K562 (cell line): ENCODE measurements at regions not wholly inside any gene's neighbourhood (a gene's known extent, or its start where the extent isn't known, plus 50 kb on each side); places are given as distances from the start of the nearest gene placed in this dataset.

Experiments used
- ATAC-seq: fragments of 200-7000 bp; cut with Tn5 transposase; 3 replicates; pipeline ENCODE4 v1.9.1; 2020; ENCODE audit warnings: moderate library complexity
- BruUV-seq: library from RNA; stranded (reverse); fragments of 400-500 nt; replicated peaks from 2 replicates; lab custom pipeline; 2021; lab: Mats Ljungman, UMichigan
- CTCF ChIA-PET: fragments of 300-600 bp; formaldehyde crosslinking; extraction: SDS; loops from one replicate; lab custom pipeline; 2021; ENCODE audit warnings: low intra/inter-chr PET ratio; lab: Yijun Ruan, JAX
- POLR2A ChIA-PET: fragments of 300-600, 350-650 bp; sonication (Branson Sonifier 250); formaldehyde crosslinking; extraction: SDS; loops from one replicate; lab custom pipeline; 2021; ENCODE audit warnings: antibody characterized with exemption, inconsistent platforms; lab: Yijun Ruan, JAX
- DNase-seq, 4 experiments: peaks; one replicate each; pipeline versions ENCODE4 v3.0.0 to v3.0.0-alpha.2; 2011 to 2018; ENCODE audit warnings: low spot score in 3 of 4, mixed read lengths in 3 of 4; ENCODE audit errors: extremely low read depth in 1 of 4
- FAIRE-seq: peaks from 2 replicates; lab custom pipeline; 2011; peaks lifted over from hg19 to GRCh38; lab: Jason Lieb, UNC
- H2AFZ ChIP-seq: 2 replicates; pipeline ENCODE4 v1.6.0; 2011; ENCODE audit warnings: low read depth, low read length, control low read depth, inconsistent platforms
- H3K27ac ChIP-seq: fragments of 200-600 bp; 3 replicates; pipeline ENCODE4 v1.8.0; 2011; ENCODE audit warnings: low read depth, mild to moderate bottlenecking, control low read depth, inconsistent platforms, low read length, moderate library complexity, mixed read lengths; ENCODE audit errors: extremely low read depth
- H3K27me3 ChIP-seq, 2 experiments: fragments of 300-600 bp in 1 of 2; 2 replicates in 1 of 2; 3 replicates in 1 of 2; pipeline versions ENCODE4 v1.6.0 to v1.8.0; 2011; ENCODE audit warnings: inconsistent platforms in 2 of 2, low read length in 2 of 2, mild to moderate bottlenecking in 1 of 2, mixed read lengths in 1 of 2, moderate library complexity in 1 of 2; ENCODE audit not compliant: control insufficient read depth in 2 of 2, insufficient read depth in 2 of 2
- H3K36me3 ChIP-seq: fragments of 300-600 bp; 3 replicates; pipeline ENCODE4 v1.8.0; 2011; ENCODE audit warnings: mild to moderate bottlenecking, low read length, inconsistent platforms; ENCODE audit not compliant: control insufficient read depth, insufficient read depth
- H3K4me1 ChIP-seq, 2 experiments: fragments of 200-600 bp in 1 of 2; replicated peaks in 1 of 2; 2 replicates in 1 of 2; 3 replicates in 1 of 2; pipeline versions ENCODE4 v1.5.1 to v1.8.0; 2011; ENCODE audit warnings: inconsistent platforms in 2 of 2, low read length in 2 of 2, mild to moderate bottlenecking in 1 of 2, mixed read lengths in 1 of 2, moderate library complexity in 1 of 2; ENCODE audit not compliant: control insufficient read depth in 2 of 2, insufficient read depth in 2 of 2
- H3K4me2 ChIP-seq: 2 replicates; pipeline ENCODE4 v1.6.1; 2011; ENCODE audit warnings: low read length, control low read depth, inconsistent platforms, mixed read lengths; ENCODE audit not compliant: insufficient read depth
- H3K4me3 ChIP-seq: fragments of 200-600 bp; sonication (generic), shearing (Covaris generic); 2 replicates; pipeline ENCODE4 v1.5.1; 2016; ENCODE audit warnings: control low read depth, inconsistent platforms
- H3K79me2 ChIP-seq: fragments of 200-600 bp; 3 replicates; pipeline ENCODE4 v1.8.0; 2011; ENCODE audit warnings: low read length, inconsistent platforms; ENCODE audit not compliant: control insufficient read depth, insufficient read depth
- H3K9ac ChIP-seq, 2 experiments: 2 replicates each; pipeline versions ENCODE4 v1.6.0 to v1.6.1; 2011; ENCODE audit warnings: low read depth in 2 of 2, low read length in 2 of 2, control low read depth in 1 of 2, inconsistent platforms in 1 of 2, mild to moderate bottlenecking in 1 of 2, mixed read lengths in 1 of 2; ENCODE audit not compliant: insufficient read depth in 1 of 2
- H3K9me1 ChIP-seq: one replicate; pipeline ENCODE4 v1.6.0; 2011; ENCODE audit warnings: inconsistent platforms, mild to moderate bottlenecking, low read length, moderate library complexity; ENCODE audit not compliant: control insufficient read depth, insufficient read depth
- H3K9me3 ChIP-seq: replicated peaks from 2 replicates; pipeline ENCODE4 v1.5.1; 2011; ENCODE audit warnings: low read depth, low read length, inconsistent platforms; ENCODE audit not compliant: control insufficient read depth, insufficient read depth
- H4K20me1 ChIP-seq: replicated peaks from 2 replicates; pipeline ENCODE4 v1.6.1; 2011; ENCODE audit warnings: low read length, inconsistent platforms, mixed read lengths; ENCODE audit not compliant: control insufficient read depth, insufficient read depth
- DEAF1 ChIP-seq: fragments of 450-650 bp; formaldehyde crosslinking; IDR thresholded peaks from 2 replicates; pipeline ENCODE4 v1.4.0; 2020; ENCODE audit warnings: mild to moderate bottlenecking, moderate library complexity
- NR2F6 ChIP-seq: fragments of 450-650 bp; formaldehyde crosslinking; IDR thresholded peaks from 2 replicates; pipeline ENCODE4 v1.4.0; 2020; ENCODE audit warnings: mild to moderate bottlenecking
- SAFB2 ChIP-seq: fragments of 200-400 bp; formaldehyde crosslinking; IDR thresholded peaks from 2 replicates; pipeline ENCODE4 v1.6.1; 2018; ENCODE audit warnings: borderline replicate concordance, low read length, low read depth, moderate library complexity; ENCODE audit not compliant: severe bottlenecking
- SMARCE1 ChIP-seq: fragments of 450-650 bp; IDR thresholded peaks from 2 replicates; pipeline ENCODE4 v1.7.1; 2016; ENCODE audit warnings: mild to moderate bottlenecking
- TEAD4 ChIP-seq, 2 experiments: sonication (generic) in 1 of 2; formaldehyde crosslinking in 1 of 2; IDR thresholded peaks; 2 replicates each; pipeline versions ENCODE4 v1.6.1 to v1.8.0; 2012 to 2022; ENCODE audit warnings: borderline replicate concordance in 1 of 2, inconsistent platforms in 1 of 2, low read length in 1 of 2, mild to moderate bottlenecking in 1 of 2, missing genetic modification reagents in 1 of 2
- ZFP1 ChIP-seq: fragments of 450-650 bp; formaldehyde crosslinking; IDR thresholded peaks from 2 replicates; pipeline ENCODE4 v1.4.0; 2020; ENCODE audit warnings: mild to moderate bottlenecking, mixed read lengths
- WGBS: fragments of 100-300 bp; shearing (Covaris generic); methylation state at CpG from one replicate; pipeline ENCODE4 v1.1.6; 2016; ENCODE audit warnings: low coverage, mixed read lengths; ENCODE audit not compliant: insufficient coverage; ENCODE audit errors: missing lambda C conversion rate; 5-methylcytosine and 5-hydroxymethylcytosine counted together
- in situ Hi-C: fragments of 300-500 bp; cut with MboI; formaldehyde crosslinking; loops from 4 replicates; pipeline ENCODE4 v1.15.0; 2018; ENCODE audit warnings: inconsistent platforms, mixed read lengths
- intact Hi-C: fragments of 100-400 bp; cut with micrococcal nuclease; formaldehyde crosslinking; loops from 2 replicates; pipeline ENCODE4 v1.14.2; 2022
- TF ChIP-seq, protein P1 (sequence below), 2 experiments: fragments of 150-350 bp in 1 of 2; IDR thresholded peaks; 2 replicates each; pipeline ENCODE4 v1.6.1; 2012 to 2016; ENCODE audit warnings: low read depth in 2 of 2, low read length in 2 of 2, mild to moderate bottlenecking in 1 of 2, moderate library complexity in 1 of 2

DNA sequence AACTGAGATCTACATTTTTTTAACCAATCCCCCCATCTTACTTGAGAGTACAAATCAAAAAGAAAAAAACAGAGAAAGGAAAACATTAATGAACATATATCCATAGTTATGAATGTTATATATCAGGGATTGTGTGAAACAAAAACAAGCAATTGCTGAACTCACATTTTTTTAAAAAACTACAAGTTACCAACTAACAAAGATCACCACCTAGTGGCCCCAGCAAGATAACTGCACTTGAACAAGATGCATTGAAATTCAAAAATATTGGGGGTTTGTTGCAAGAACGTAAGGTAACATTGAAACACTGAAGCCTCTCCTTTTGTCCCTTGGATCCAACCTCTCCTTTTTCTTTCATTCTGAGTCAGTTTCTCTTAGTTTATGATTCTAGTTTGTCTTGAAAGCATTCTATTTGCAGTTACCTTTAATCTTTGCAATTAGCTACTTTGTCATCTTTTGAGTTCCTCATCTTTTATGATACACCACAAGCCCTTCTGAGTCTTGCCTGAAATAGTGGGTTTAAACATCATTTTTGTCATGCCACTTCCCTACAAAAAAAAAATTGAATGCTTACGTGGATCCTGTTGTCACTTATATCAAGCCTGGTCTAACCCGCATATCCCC, 87.3 kb upstream of the TES start (continued):
- TF ChIP-seq DEAF1 (CRISPR knock-in tag): peak; percentile 68

GRCh38 chr7:116128139-116128538, 82.2 kb upstream of the TES start:
- in situ Hi-C loops: no loop called here
- 1% methylated on average over 2 of the region's 2 CpGs for WGBS
- no peaks in the 10 kb centered on the region for H3K36me3 ChIP-seq
- H3K27ac ChIP-seq: no peak overlapping the region
- no peak for TF ChIP-seq SAFB2
- TF ChIP-seq NR2F6: no peak
- peak; percentile 86 for TF ChIP-seq ZFP1 (CRISPR knock-in tag)
- TF ChIP-seq, protein P1, sequence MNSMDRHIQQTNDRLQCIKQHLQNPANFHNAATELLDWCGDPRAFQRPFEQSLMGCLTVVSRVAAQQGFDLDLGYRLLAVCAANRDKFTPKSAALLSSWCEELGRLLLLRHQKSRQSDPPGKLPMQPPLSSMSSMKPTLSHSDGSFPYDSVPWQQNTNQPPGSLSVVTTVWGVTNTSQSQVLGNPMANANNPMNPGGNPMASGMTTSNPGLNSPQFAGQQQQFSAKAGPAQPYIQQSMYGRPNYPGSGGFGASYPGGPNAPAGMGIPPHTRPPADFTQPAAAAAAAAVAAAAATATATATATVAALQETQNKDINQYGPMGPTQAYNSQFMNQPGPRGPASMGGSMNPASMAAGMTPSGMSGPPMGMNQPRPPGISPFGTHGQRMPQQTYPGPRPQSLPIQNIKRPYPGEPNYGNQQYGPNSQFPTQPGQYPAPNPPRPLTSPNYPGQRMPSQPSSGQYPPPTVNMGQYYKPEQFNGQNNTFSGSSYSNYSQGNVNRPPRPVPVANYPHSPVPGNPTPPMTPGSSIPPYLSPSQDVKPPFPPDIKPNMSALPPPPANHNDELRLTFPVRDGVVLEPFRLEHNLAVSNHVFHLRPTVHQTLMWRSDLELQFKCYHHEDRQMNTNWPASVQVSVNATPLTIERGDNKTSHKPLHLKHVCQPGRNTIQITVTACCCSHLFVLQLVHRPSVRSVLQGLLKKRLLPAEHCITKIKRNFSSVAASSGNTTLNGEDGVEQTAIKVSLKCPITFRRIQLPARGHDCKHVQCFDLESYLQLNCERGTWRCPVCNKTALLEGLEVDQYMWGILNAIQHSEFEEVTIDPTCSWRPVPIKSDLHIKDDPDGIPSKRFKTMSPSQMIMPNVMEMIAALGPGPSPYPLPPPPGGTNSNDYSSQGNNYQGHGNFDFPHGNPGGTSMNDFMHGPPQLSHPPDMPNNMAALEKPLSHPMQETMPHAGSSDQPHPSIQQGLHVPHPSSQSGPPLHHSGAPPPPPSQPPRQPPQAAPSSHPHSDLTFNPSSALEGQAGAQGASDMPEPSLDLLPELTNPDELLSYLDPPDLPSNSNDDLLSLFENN (IDR thresholded peaks at IDR 0.05; ENCODE audit: low read depth in 2 of 2, low read length in 2 of 2): no peak
- no peak for TF ChIP-seq TEAD4 (IDR thresholded peaks at IDR 0.05; ENCODE audit: low read length)
- no peak for TF ChIP-seq TEAD4 (CRISPR knock-in tag; IDR thresholded peaks at IDR 0.05; ENCODE audit: borderline replicate concordance)
- no peak for TF ChIP-seq SMARCE1
- H2AFZ ChIP-seq: no peak overlapping the region
- DNase-seq: no peak
- no peak overlapping the region for H3K9ac ChIP-seq
- no peaks in the 10 kb centered on the region for H3K4me1 ChIP-seq
- no peaks in the 10 kb centered on the region for H3K27me3 ChIP-seq
- no peak for FAIRE-seq
- H4K20me1 ChIP-seq: no peaks in the 10 kb centered on the region
- intact Hi-C loops: loop anchor here (10.0 kb wide), 1 partner anchor 243 kb away; no protein-coding TSS in a partner anchor
- no peak for ATAC-seq
- H3K79me2 ChIP-seq: no peaks in the 10 kb centered on the region
- no peaks in the 10 kb centered on the region for H3K9me3 ChIP-seq
- ChIA-PET POLR2A (no interaction called here), CTCF (no interaction called here)
- no peak overlapping the region for H3K4me3 ChIP-seq
- H3K4me2 ChIP-seq: no peak overlapping the region
- no TSS peak for BruUV-seq
- H3K9me1 ChIP-seq: no peaks in the 10 kb centered on the region
